Esophagus muscularis mucosa (tissue), 4 donors: ENCODE measurements at regions not wholly inside any gene's neighbourhood (a gene's known extent, or its start where the extent isn't known, plus 50 kb on each side); places are given as distances from the start of the nearest gene placed in this dataset.

Experiments
- EP300 ChIP-seq: sonication (generic); formaldehyde crosslinking; IDR thresholded peaks from one replicate; pipeline ENCODE4 v1.6.1; 2017; ENCODE audit warnings: antibody characterized with exemption
- POLR2A ChIP-seq: fragments of 450-650 bp; IDR thresholded peaks from one replicate; pipeline ENCODE4 v1.6.1; 2017; ENCODE audit warnings: antibody characterized with exemption, moderate library complexity, mild to moderate bottlenecking, low read depth
- POLR2AphosphoS5 ChIP-seq, 2 donors: sonication (generic); formaldehyde crosslinking; IDR thresholded peaks; one replicate each; pipeline ENCODE4 v1.6.1; 2017; ENCODE audit warnings: antibody characterized with exemption in 2 of 2
- TF ChIP-seq, protein P1 (sequence below), 3 experiments: fragments of 200-600 bp in 2 of 3; fragments of 450-650 bp in 1 of 3; sonication (generic) in 2 of 3; IDR thresholded peaks; one replicate each; pipeline ENCODE4 v1.5.1; 2017 to 2019; ENCODE audit warnings: antibody characterized with exemption in 3 of 3, mild to moderate bottlenecking in 2 of 3, moderate library complexity in 1 of 3

DNA sequence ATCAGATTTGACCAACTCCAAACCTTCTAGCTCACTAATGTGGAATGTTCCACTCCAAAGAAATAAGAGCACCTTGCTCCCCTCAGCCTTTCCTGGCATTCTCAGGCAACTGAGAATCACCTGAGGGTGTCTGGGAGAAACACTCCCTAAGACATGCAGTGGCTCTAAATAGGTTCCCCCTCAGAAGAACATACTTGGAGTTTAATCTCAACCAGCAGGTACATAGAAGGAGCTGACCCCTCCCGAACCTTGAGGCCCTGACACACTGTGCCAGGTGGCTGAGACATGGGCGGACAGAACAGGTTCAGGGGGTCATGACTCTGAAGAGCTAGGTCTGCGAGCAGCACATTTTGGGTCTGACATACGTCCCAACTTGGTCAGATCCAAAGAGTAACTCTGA lies 107.6 kb upstream of the MAP3K4 start:
- TF ChIP-seq POLR2AphosphoS5 (IDR thresholded peaks at IDR 0.05) (no peak), POLR2A (no peak), EP300 (no peak)
- TF ChIP-seq, protein P1, sequence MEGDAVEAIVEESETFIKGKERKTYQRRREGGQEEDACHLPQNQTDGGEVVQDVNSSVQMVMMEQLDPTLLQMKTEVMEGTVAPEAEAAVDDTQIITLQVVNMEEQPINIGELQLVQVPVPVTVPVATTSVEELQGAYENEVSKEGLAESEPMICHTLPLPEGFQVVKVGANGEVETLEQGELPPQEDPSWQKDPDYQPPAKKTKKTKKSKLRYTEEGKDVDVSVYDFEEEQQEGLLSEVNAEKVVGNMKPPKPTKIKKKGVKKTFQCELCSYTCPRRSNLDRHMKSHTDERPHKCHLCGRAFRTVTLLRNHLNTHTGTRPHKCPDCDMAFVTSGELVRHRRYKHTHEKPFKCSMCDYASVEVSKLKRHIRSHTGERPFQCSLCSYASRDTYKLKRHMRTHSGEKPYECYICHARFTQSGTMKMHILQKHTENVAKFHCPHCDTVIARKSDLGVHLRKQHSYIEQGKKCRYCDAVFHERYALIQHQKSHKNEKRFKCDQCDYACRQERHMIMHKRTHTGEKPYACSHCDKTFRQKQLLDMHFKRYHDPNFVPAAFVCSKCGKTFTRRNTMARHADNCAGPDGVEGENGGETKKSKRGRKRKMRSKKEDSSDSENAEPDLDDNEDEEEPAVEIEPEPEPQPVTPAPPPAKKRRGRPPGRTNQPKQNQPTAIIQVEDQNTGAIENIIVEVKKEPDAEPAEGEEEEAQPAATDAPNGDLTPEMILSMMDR (IDR thresholded peaks at IDR 0.05) = no peak
